CD4-positive, alpha-beta T cell treated with Interleukin-6 at 100 ng/mL for 8 hours (primary cell): ENCODE measurements at regions not wholly inside any gene's neighbourhood (a gene's known extent, or its start where the extent isn't known, plus 50 kb on each side); places are given as distances from the start of the nearest gene placed in this dataset.
A peak's percentile ranks its signal among the peaks of the same experiment; 100 is the strongest.

ENCODE experiments used
- DNase-seq: peaks from one replicate; pipeline ENCODE4 v3.0.0-alpha.2; 2020; ENCODE audit warnings: mixed read lengths, low spot score

DNA sequence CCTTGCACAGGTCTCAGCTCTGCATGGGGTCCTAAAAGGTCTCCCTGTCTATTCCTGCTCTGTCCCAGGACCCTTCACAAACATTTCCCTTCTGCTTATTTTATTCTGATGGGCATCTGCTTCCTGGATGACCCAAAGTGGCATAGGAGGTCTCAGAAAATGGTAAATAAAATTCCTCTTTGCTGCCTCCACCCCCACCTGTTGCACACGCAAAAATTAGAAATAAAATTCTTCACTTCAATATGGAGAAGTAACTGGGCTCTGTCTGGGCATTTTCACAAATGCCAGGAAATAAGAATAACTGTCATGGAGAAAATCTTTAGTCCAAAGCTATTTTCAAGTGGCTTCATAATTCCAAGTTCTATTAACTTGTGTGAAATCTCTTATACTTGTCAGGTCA lies 106.6 kb upstream of the MAP1B start:
- DNase-seq: no peak

DNA sequence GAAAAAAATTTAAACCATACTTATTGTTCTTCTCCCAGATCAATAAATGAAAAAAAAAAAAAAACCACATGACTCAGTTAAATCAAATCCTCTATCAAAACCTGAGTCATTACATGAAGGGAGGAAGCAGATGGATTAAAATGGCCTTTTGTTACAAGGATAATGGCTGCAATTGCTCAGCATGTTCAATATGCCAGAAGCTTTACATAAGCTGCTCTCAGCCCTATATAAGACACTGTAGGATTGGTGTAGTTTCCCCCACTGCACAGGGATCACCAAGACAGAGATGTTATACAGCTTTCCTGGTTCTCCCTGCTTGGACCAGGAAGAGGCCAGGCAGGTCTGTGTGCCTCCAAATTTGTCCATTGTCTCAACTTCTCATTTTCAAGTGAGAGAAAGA lies 101.6 kb upstream of the MAP1B start:
- DNase-seq: no peak

DNA sequence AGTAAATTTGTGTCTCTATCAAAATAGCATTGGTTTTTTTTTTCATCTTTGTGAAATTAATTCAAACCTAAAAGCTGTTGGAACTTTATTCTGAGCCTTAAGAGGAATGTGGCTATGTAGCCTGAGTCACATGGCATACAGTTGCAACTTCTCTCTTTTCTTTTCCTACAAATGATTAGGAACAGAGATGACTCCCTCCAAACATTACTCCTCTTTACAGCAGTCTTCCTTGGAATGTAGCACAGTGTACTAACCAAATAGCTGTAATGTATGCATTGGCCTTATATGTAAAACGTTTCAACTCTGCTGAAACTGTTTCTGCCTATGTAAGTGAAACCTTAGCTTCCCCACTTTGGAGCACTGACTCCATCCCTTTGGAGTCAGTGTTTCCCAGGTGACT lies 100.9 kb upstream of the MAP1B start:
- no peak for DNase-seq

DNA sequence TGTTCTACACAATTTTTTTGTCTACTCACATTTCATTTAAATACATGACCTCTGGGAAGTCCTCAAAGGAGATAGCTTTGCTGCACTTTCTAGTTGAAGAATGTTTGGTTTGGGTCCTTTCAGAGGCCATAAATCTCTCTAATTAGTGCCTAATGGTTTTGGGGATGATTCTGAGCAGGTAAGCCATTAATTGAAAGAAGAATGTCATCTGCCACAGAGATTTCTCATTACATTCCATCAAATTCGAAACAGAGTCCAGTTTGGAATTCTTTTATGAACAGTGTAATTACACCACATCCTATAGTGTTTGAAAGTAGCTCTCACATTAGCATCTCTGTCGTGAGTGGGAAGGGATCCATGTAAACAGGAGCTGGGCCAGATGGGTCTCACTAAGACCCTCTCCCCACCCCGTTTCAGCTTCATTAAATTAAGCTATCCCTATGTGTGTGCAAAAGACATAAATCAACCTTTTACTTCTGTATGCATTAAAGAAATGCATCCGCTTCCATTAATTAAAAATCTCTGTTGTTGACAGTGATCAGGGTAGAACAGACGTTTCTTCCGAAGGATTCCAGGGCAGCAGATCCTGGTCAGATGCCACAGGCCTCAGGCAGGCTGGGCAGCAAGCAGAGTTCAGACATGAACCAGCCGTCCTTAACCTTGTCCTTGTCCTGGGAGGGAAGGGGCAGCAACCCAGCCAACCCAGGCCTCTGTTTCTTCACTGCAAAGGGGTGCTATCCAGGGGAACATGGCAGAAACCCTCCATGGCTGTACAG lies 99.8 kb upstream of the MAP1B start:
- no peak for DNase-seq

DNA sequence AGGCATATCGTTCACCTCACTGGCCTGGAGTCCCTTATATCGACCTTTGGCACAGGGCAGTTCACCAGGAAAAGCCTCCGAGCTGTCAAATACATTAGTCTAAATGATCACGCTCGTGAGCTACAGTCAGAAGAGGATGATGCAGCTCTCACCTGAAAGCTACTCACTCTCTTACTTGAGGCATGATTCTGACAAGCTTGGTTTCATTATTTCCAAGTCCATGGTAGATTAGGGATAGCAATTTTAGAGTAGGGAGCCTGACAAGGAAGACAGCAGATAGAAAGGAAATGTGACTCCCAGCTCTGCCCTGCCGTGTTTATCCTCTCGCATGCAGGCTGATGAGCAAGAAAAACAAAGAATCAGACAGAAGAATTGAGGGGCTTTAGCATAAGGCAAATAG lies 98.0 kb upstream of the MAP1B start:
- no peak for DNase-seq

DNA sequence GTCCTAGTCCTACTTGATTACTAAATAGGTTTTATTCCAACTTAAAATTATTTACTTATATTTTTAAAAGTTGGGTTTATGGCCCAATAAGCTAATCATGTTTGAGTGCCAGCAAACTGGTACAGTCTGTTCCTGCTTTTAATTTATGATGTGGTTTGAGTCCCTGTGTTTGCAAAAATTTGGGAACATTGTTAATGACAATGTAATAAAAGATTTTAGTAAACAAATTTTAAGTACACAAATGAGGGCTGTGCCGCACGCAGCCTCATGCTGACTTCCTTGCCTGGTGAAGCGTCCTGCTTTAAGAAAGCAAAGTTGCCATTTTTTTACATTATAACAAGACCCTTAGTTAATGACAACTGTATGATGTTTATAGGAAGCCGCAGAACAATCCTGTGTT lies 96.8 kb upstream of the MAP1B start:
- no peak for DNase-seq

DNA sequence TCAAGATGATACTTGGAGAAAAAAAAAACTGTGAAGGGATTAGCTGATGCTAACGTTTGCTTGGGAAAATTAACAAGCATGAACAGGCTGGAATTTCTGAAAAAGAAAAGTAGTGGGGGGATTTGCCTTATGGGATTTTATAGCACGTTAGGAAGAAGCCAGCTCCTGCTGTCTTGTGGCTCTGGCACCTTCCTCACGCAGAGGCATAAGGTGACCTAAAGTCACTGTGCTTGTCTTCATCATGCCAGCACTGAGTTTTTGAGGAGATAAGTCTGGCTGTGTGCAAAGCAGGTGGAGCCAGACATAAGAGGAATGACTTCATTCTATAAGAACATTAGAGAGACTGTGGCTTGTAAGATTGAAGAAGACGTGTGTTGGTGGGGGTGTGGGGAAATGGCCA lies 94.4 kb upstream of the MAP1B start:
- DNase-seq: no peak

DNA sequence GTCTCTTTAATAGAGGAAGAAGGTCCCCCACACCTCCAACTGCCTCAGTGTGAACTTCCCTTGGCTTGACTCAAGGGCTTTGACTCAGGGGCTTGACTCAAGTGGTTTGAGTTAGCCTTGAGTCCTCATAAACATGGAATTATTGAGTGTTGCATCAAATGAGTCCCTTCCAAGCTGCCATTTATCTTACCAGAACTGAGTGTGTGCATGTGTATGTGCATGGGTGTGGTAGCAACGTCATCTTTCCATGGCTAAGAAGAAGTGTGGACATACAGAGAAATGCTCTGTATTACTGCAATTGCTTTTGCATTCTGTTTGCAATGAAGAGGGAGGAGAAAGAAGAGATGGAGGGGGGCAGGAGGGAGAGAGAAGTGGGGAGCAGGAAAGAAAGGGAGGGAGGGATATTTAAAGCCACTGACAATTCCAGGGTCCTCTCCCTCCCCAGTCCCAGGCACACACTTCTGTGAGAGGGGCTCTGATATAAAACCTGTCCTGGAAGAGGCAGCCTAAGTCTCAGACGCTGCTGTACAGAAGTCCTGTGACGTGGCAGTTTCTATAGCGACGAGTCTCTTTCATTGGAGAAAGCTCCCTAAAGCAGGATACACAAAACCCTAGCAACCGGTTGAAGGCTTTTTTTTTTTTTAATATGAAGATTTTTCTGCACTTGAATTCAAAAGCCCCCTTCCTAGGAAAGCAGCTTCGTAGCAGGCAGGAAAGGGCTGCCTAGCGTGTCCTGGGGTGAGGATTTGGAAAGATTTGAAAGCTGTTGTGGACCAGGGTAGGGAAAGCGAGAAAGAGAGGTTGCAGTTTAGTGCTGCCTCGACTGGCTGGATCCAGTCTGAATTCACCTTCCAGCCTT lies 93.3 kb upstream of the MAP1B start:
- DNase-seq: no peak

DNA sequence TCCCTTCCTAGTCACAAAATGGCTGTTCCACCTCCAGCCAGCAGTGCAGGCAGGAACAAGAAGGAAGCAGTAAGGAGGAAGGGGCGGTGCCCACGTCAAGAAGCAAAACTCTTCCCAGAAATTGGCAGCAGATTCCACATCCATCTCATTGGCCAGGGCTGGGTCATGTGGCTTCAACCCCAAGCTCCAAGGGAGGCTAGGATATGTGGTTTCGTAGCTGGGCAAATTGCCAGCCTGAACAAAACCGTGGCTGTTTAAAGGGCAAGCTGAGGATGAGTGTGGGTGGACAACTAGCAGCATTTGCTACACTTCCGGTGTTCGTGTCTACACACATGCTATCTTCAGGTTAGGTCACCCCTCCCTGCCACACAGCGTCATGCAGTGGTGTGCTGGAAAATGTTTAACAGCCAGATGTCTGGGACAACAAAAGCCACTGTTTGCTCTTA lies 92.1 kb upstream of the MAP1B start:
- DNase-seq: no peak

DNA sequence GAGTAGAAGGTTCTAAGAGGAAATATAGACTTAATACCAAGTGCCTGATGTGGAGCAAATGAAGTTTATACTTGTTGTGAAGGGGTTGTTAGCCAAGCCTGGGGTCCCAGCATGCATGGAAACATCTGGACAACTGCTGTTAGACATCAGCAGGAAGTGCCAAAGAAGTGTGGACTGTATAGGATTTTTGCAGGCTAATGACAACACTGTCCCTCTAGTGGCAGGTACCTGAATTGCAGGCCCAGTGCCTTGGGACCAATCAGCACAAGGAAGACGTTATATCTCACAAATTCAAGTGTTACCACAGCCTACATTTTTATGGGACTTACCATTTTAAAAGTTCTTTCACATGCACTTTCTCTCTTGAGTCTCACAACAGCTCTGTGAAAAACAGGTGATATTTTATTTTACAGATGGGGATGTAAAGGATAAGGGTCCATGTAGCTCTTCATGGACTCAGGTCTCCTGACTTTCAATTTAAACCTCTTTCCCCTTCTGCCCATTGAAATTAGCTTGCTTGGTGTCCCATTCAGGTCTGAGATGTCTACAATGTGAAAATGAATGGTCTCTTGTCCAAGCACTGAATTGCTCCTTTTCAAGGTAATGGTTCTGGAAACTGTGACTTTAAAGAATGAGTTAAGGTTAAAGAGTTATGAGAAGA lies 89.0 kb upstream of the MAP1B start:
- DNase-seq: peak; percentile 37

DNA sequence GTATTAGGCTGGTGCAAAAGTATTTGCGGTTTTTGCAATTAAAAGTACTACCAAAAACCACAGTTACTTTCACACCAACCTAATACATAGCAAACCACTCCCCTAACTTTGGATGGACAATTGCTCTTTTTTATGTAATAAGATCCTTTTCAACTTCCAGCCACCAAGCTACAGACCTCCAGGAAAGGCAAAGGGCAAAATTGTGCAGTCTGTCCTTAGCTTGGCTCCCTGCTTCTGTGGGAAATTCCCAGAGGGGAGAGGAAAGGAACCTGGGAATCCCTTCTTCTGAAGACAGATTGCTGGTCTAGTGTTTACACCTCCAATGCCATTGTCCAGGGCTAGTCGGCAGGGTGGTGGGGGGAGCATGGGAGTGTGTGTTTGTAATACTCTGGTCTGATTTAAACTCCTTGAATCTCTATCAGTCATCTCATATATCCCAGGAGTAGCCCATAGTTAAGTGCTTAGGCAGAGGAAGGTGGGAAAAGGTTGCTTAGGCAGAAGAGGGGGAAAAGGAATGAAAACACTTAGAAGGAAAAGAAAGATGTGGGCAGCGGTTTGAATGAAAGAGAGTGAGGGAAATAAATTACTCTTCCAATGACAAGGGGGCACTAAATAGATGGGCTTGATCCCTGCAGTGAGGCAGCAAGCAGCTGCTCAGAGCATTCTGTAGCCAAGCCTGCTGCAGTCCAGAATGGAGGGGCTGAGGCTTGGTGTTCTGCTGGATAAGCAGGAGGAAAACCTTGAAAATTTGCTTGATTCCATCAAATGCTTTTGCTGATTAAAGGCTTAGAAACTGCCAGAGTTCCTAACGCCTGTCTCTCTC lies 86.9 kb upstream of the MAP1B start:
- DNase-seq: no peak

DNA sequence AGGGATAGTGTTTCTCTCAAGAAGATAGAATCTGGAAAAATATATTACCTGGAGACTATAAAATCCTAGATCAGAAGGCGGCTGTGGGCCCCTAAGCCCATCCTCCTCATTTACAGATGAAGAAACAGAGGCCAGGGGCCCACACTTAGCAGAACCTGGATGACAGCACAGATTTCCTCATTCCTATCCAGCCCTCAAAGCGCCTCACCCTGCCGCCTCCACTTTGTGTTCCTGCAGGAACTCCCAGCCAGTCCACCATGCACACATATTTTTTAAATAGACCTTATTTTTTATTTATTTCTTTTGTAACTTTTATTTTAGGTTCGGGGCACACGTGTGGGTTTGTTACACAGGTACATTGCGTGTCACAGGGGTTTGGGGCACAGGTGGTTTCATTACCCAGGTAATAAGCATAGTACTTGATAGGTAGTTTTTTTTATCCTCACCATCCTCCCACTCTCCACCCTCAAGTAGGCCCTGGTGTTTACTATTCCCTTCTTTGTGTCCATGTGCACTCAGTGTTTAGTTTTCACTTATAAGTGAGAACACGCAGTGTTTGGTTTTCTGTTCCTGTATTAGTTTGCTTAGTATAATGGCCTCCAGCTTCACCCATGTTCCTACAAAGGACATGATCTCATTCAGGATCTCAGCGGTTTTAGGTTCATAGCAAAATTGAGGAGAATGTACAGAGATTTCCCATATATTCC lies 85.5 kb upstream of the MAP1B start:
- DNase-seq: no peak

DNA sequence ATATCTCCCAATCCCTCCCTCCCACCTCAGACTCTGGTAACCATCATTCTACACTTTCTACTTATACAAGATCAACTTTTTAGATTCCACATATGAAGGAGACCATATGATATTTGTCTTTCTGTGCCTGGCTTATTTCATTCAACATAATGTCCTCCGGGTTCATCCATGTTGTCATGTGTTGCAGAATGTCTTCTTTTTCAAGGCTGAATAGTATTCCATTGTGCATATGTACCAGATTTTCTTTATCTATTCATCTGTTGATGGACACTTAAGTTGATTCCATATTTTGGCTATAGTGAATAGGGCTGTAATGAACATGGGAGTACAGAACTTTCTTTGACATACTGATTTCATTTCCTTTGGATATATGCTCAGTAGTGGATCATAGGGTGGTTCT lies 78.9 kb upstream of the MAP1B start:
- DNase-seq: no peak

DNA sequence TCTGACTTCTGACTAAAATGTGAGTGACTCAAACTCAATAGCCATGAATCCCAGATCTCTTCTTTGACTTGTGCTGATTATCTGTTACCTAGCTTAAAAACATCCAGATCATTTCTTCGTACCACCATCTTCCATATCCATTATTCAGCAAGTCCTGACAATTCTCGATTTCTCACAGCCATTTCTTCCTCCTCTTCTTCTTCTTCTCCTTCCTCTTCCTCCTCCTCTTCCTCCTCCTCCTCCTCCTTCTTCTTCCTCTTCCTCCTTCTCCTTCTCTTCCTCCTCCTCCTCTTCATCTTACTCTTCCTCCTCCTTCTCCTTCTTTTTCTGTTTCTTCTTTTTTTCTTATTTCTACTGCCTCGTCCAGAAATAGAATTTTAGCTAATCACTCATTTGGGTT lies 77.0 kb upstream of the MAP1B start:
- DNase-seq: no peak

DNA sequence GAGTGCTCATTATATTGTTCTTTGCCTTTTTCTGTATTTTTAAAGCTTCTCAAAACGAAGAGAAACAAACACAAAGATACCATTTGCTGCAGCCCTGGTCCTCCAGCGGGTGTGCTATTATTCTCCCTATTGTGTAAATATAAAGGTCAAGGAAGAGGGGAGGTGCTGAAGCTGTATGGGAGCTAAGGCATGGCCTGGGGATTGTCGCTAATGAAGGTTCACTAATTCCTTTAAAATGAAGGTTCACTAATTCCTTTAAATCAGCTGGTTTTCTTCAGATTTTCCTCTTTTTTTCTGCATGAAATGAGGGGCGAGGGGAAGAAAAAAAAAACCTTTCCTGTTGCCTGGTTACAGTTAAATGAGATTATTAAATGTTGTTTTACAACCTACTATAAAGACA lies 74.5 kb upstream of the MAP1B start:
- no peak for DNase-seq

DNA sequence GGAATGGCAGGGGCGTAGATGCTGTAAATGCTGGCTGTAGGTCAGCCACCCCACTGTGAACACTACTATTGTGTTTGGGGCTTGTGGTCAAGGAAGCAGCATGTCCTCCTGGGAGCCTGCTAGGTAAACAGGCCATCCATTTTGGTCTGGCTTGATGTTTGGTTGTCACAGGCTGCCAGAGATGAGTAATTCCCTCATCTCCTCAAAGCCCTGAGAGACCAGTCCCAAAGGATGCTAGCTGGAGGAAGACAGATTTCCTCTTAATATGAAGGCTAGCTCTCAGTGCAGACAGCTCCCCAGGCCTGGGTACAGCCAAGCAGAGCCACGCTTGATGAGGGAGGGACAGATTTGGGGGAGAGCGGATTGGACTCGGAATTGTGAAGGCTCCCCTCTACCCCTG lies 72.5 kb upstream of the MAP1B start:
- DNase-seq: no peak

DNA sequence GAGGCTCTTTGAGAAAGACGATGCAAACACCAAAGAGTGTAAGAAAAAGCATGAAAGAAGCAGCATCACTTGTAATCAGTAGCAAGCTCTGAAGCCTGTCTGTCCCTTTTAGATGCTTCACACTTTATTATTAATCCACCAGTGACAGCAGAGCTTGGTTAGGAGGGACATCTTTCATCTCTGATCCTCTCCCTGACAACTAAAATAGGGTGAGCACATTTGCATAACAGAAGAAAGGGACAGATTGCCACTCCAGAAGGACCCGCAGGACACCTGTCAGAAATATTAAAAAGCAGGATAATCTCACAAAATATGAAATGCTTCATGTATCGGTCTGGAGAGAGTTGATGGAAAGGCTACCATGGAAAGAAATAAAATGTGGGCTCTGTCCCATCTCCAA lies 71.4 kb upstream of the MAP1B start:
- DNase-seq: no peak

DNA sequence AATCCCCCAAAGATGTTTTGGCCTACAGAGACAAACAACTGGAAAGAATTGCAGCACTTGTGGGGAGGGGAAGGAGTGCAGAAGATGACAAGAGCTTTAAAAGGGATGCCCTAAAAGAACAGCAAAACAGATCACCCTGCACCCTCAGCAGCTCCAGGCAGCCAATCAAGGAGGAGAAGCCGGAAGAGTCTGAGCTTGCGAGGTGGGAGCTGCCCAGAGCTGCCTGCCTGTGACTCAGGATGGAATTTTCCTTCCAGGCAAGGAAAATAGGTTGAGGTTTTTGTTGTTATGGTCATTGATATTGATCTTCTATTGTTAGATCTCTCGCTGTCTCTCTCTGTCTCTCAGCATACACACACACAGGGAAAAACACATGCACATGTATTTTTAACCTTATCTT lies 70.3 kb upstream of the MAP1B start:
- DNase-seq: no peak

DNA sequence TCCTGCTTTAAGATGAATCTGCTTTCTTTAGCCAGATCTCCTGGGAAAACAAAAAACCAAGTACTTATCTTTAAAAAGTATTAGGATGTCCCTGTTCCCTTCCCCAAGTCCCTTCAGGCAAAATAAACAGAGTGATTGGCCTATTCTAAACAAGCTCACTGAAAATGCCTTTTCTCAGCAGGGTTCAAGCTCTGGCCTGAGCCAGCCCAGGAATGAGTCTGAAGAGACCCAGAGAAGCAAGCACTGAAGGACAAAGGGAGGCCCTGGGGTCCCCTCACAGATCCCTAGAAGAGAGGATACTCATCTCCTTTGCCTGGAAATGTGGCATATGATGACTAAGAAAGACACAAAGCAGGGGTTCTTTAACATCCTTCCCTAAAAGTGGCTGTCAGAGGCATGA lies 66.8 kb upstream of the MAP1B start:
- DNase-seq: no peak

DNA sequence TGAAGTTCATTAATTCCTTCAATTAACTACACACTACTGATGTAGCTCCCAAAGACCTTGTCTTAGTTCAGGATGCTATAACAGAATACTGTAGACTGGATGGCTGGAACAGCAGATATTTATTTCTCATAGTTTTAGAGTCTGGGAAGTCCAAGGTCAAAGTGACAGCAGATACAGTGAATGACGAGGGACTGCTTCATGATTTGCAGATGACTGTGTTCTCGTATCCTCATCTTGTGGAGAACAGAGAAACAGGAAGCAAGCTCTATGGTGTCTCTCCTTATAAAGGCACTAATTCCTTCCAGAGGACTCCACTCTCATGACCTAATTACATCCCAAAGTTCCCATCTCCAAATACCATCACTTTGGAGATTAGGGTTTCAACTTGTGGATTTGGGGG lies 65.6 kb upstream of the MAP1B start:
- DNase-seq: no peak

DNA sequence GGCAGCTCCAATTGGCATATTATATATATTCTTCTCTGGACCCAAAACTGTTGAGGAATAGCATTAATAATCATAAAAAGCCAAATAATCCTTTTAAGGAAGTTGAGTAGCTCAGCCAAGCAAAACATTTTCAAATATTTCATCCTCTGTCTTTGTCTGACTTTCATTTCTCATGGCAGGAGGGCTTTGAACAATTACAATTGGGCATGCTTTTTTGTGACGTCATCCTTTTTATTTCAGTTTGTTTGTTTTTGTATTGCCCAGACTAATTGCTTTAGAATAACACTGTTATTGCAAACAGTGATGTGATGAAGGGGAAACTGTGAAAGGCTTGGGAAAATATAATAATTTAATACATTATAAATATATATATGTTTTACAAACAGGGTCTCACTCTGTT lies 65.2 kb upstream of the MAP1B start:
- no peak for DNase-seq

DNA sequence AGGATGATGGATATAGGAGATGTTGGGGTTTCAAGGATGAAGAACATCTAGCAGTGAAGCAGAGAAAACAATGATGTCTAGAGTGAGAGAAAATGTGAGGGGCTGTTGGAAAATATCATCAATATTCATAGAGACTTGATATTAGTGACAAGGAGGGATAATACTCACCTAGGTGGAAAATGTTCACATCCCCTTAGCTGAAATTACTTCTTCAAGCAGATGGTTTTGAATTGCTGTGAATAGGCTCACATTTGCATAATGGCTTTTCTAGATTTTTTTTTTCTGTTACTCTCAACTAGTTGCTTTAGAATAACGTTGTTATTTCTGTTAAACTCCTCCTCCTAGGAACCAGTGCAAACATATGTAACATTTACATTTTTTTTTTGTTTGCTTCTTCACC lies 61.6 kb upstream of the MAP1B start:
- no peak for DNase-seq
